HT-29 (cell line): ENCODE measurements at regions not wholly inside any gene's neighbourhood (a gene's known extent, or its start where the extent isn't known, plus 50 kb on each side); places are given as distances from the start of the nearest gene placed in this dataset.
A peak's percentile ranks its signal among the peaks of the same experiment; 100 is the strongest.
"Not testable (repeated sequence)": the region's sequence is repeated elsewhere in the genome, so short reads cannot be mapped to it uniquely, and the experiment has no call there.

Experiments
- DNase-seq: peaks from one replicate; pipeline ENCODE4 v3.0.0-alpha.2; 2015; ENCODE audit warnings: low spot score

GRCh38 chr9:22986556-22986955 is 539.9 kb downstream of the DMRTA1 start:
- peak; percentile 5 for DNase-seq

- DNase-seq: no peak
Measured at GRCh38 chr9:22990349-22990748, 543.7 kb downstream of the DMRTA1 start.

- no peak for DNase-seq
Measured at GRCh38 chr9:22992780-22993179, 546.2 kb downstream of the DMRTA1 start.

- DNase-seq: no peak
Measured at GRCh38 chr9:22997923-22998322, 551.3 kb downstream of the DMRTA1 start.

GRCh38 chr9:23005156-23005555 is 558.5 kb downstream of the DMRTA1 start:
- DNase-seq: no peak

- DNase-seq: no peak
Measured at GRCh38 chr9:23006127-23006526, 559.5 kb downstream of the DMRTA1 start.

- DNase-seq: no peak
Measured at GRCh38 chr9:23011669-23012068, 565.0 kb downstream of the DMRTA1 start.

- DNase-seq: no peak
Measured at GRCh38 chr9:23015557-23015956, 568.9 kb downstream of the DMRTA1 start.

- no peak for DNase-seq
Measured at GRCh38 chr9:23036416-23036815, 589.8 kb downstream of the DMRTA1 start.

- DNase-seq: no peak
Measured at GRCh38 chr9:23039402-23039801, 592.8 kb downstream of the DMRTA1 start.

- DNase-seq: no peak
Measured at GRCh38 chr9:23041466-23041865, 594.8 kb downstream of the DMRTA1 start.

GRCh38 chr9:23044549-23044948 is 597.9 kb downstream of the DMRTA1 start:
- no peak for DNase-seq

- DNase-seq: not testable (repeated sequence)
Measured at GRCh38 chr9:23046026-23046425, 599.4 kb downstream of the DMRTA1 start.

GRCh38 chr9:23050548-23050947 is 603.9 kb downstream of the DMRTA1 start:
- no peak for DNase-seq

- no peak for DNase-seq
Measured at GRCh38 chr9:23073136-23073535, 626.5 kb downstream of the DMRTA1 start.

- no peak for DNase-seq
Measured at GRCh38 chr9:23079798-23080197, 633.2 kb downstream of the DMRTA1 start.

- DNase-seq: no peak
Measured at GRCh38 chr9:23081377-23081776, 634.8 kb downstream of the DMRTA1 start.

- DNase-seq: no peak
Measured at GRCh38 chr9:23088932-23089364, 642.3 kb downstream of the DMRTA1 start.

- DNase-seq: no peak
Measured at GRCh38 chr9:23117616-23118015, 671.0 kb downstream of the DMRTA1 start.

GRCh38 chr9:23120630-23121029 is 674.0 kb downstream of the DMRTA1 start:
- DNase-seq: no peak

GRCh38 chr9:23123048-23123632 is 676.5 kb downstream of the DMRTA1 start:
- peak; percentile 42 for DNase-seq

- no peak for DNase-seq
Measured at GRCh38 chr9:23145467-23145866, 680.6 kb downstream of the ELAVL2 start.

GRCh38 chr9:23153058-23153457 is 673.0 kb downstream of the ELAVL2 start:
- DNase-seq: peak; percentile 37

GRCh38 chr9:23160491-23160890 is 665.5 kb downstream of the ELAVL2 start:
- no peak for DNase-seq
